K562 (cell line): ENCODE measurements at regions not wholly inside any gene's neighbourhood (a gene's known extent, or its start where the extent isn't known, plus 50 kb on each side); places are given as distances from the start of the nearest gene placed in this dataset.

Experiments
- ATAC-seq: fragments of 200-7000 bp; cut with Tn5 transposase; 3 replicates; pipeline ENCODE4 v1.9.1; 2020; ENCODE audit warnings: moderate library complexity
- BruUV-seq: library from RNA; stranded (reverse); fragments of 400-500 nt; replicated peaks from 2 replicates; lab custom pipeline; 2021; lab: Mats Ljungman, UMichigan
- CTCF ChIA-PET: fragments of 300-600 bp; formaldehyde crosslinking; extraction: SDS; loops from one replicate; lab custom pipeline; 2021; ENCODE audit warnings: low intra/inter-chr PET ratio; lab: Yijun Ruan, JAX
- POLR2A ChIA-PET: fragments of 300-600, 350-650 bp; sonication (Branson Sonifier 250); formaldehyde crosslinking; extraction: SDS; loops from one replicate; lab custom pipeline; 2021; ENCODE audit warnings: antibody characterized with exemption, inconsistent platforms; lab: Yijun Ruan, JAX
- DNase-seq, 4 experiments: peaks; one replicate each; pipeline versions ENCODE4 v3.0.0 to v3.0.0-alpha.2; 2011 to 2018; ENCODE audit warnings: low spot score in 3 of 4, mixed read lengths in 3 of 4; ENCODE audit errors: extremely low read depth in 1 of 4
- FAIRE-seq: peaks from 2 replicates; lab custom pipeline; 2011; peaks lifted over from hg19 to GRCh38; lab: Jason Lieb, UNC
- H2AFZ ChIP-seq: 2 replicates; pipeline ENCODE4 v1.6.0; 2011; ENCODE audit warnings: low read depth, low read length, control low read depth, inconsistent platforms
- H3K27ac ChIP-seq: fragments of 200-600 bp; 3 replicates; pipeline ENCODE4 v1.8.0; 2011; ENCODE audit warnings: low read depth, mild to moderate bottlenecking, control low read depth, inconsistent platforms, low read length, moderate library complexity, mixed read lengths; ENCODE audit errors: extremely low read depth
- H3K27me3 ChIP-seq, 2 experiments: fragments of 300-600 bp in 1 of 2; 2 replicates in 1 of 2; 3 replicates in 1 of 2; pipeline versions ENCODE4 v1.6.0 to v1.8.0; 2011; ENCODE audit warnings: inconsistent platforms in 2 of 2, low read length in 2 of 2, mild to moderate bottlenecking in 1 of 2, mixed read lengths in 1 of 2, moderate library complexity in 1 of 2; ENCODE audit not compliant: control insufficient read depth in 2 of 2, insufficient read depth in 2 of 2
- H3K36me3 ChIP-seq: fragments of 300-600 bp; 3 replicates; pipeline ENCODE4 v1.8.0; 2011; ENCODE audit warnings: mild to moderate bottlenecking, low read length, inconsistent platforms; ENCODE audit not compliant: control insufficient read depth, insufficient read depth
- H3K4me1 ChIP-seq, 2 experiments: fragments of 200-600 bp in 1 of 2; replicated peaks in 1 of 2; 2 replicates in 1 of 2; 3 replicates in 1 of 2; pipeline versions ENCODE4 v1.5.1 to v1.8.0; 2011; ENCODE audit warnings: inconsistent platforms in 2 of 2, low read length in 2 of 2, mild to moderate bottlenecking in 1 of 2, mixed read lengths in 1 of 2, moderate library complexity in 1 of 2; ENCODE audit not compliant: control insufficient read depth in 2 of 2, insufficient read depth in 2 of 2
- H3K4me2 ChIP-seq: 2 replicates; pipeline ENCODE4 v1.6.1; 2011; ENCODE audit warnings: low read length, control low read depth, inconsistent platforms, mixed read lengths; ENCODE audit not compliant: insufficient read depth
- H3K4me3 ChIP-seq: fragments of 200-600 bp; sonication (generic), shearing (Covaris generic); 2 replicates; pipeline ENCODE4 v1.5.1; 2016; ENCODE audit warnings: control low read depth, inconsistent platforms
- H3K79me2 ChIP-seq: fragments of 200-600 bp; 3 replicates; pipeline ENCODE4 v1.8.0; 2011; ENCODE audit warnings: low read length, inconsistent platforms; ENCODE audit not compliant: control insufficient read depth, insufficient read depth
- H3K9ac ChIP-seq, 2 experiments: 2 replicates each; pipeline versions ENCODE4 v1.6.0 to v1.6.1; 2011; ENCODE audit warnings: low read depth in 2 of 2, low read length in 2 of 2, control low read depth in 1 of 2, inconsistent platforms in 1 of 2, mild to moderate bottlenecking in 1 of 2, mixed read lengths in 1 of 2; ENCODE audit not compliant: insufficient read depth in 1 of 2
- H3K9me1 ChIP-seq: one replicate; pipeline ENCODE4 v1.6.0; 2011; ENCODE audit warnings: inconsistent platforms, mild to moderate bottlenecking, low read length, moderate library complexity; ENCODE audit not compliant: control insufficient read depth, insufficient read depth
- H3K9me3 ChIP-seq: replicated peaks from 2 replicates; pipeline ENCODE4 v1.5.1; 2011; ENCODE audit warnings: low read depth, low read length, inconsistent platforms; ENCODE audit not compliant: control insufficient read depth, insufficient read depth
- H4K20me1 ChIP-seq: replicated peaks from 2 replicates; pipeline ENCODE4 v1.6.1; 2011; ENCODE audit warnings: low read length, inconsistent platforms, mixed read lengths; ENCODE audit not compliant: control insufficient read depth, insufficient read depth
- E2F4 ChIP-seq: sonication (generic); formaldehyde crosslinking; IDR thresholded peaks from 2 replicates; pipeline ENCODE4 v1.8.0; 2022; ENCODE audit warnings: mild to moderate bottlenecking, low read depth, missing genetic modification reagents
- FOXK2 ChIP-seq, 2 experiments: fragments of 450-650 bp; IDR thresholded peaks in 1 of 2; conservative IDR thresholded peaks in 1 of 2; 2 replicates each; pipeline ENCODE4 v1.6.1; 2016; ENCODE audit warnings: low read depth in 2 of 2, mild to moderate bottlenecking in 1 of 2
- HES1 ChIP-seq: fragments of 450-650 bp; IDR thresholded peaks from 2 replicates; pipeline ENCODE4 v1.6.1; 2016; ENCODE audit warnings: low read depth, mild to moderate bottlenecking, moderate library complexity
- KAT8 ChIP-seq: fragments of 450-650 bp; IDR thresholded peaks from 2 replicates; pipeline ENCODE4 v1.6.1; 2016; ENCODE audit warnings: low read depth, mild to moderate bottlenecking
- MTA1 ChIP-seq: fragments of 450-650 bp; IDR thresholded peaks from 2 replicates; pipeline ENCODE4 v1.6.1; 2017; ENCODE audit warnings: borderline replicate concordance
- NEUROD1 ChIP-seq: fragments of 150-350 bp; IDR thresholded peaks from 2 replicates; pipeline ENCODE4 v1.6.1; 2014; ENCODE audit warnings: borderline replicate concordance, low read length, low read depth; ENCODE audit not compliant: partially characterized antibody
- PHF21A ChIP-seq: fragments of 450-650 bp; IDR thresholded peaks from 2 replicates; pipeline ENCODE4 v1.6.1; 2017; ENCODE audit warnings: low read depth, borderline replicate concordance
- XRCC5 ChIP-seq: fragments of 200-400 bp; formaldehyde crosslinking; IDR thresholded peaks from 2 replicates; pipeline ENCODE4 v1.6.1; 2017; ENCODE audit warnings: low read depth, mild to moderate bottlenecking, low read length
- ZBTB7A ChIP-seq: IDR thresholded peaks from 2 replicates; pipeline ENCODE4 v1.6.1; 2011; ENCODE audit warnings: low read depth, mild to moderate bottlenecking, low read length, moderate library complexity, borderline replicate concordance; ENCODE audit not compliant: control insufficient read depth
- ZNF175 ChIP-seq: fragments of 200-800 bp; sonication (Bioruptor generic); IDR thresholded peaks from 2 replicates; pipeline ENCODE4 v1.6.1; 2016; ENCODE audit warnings: low read depth, mild to moderate bottlenecking, missing genetic modification characterization, missing compliant biosample characterization
- ZNF699 ChIP-seq: fragments of 250-450 bp; sonication (Bioruptor Pico); IDR thresholded peaks from 2 replicates; pipeline ENCODE4 v1.8.0; 2021; ENCODE audit warnings: mild to moderate bottlenecking, moderate library complexity; ENCODE audit not compliant: insufficient replicate concordance
- ZNF76 ChIP-seq: fragments of 250-450 bp; sonication (Bioruptor Pico); IDR thresholded peaks from 2 replicates; pipeline ENCODE4 v1.4.0; 2020; ENCODE audit warnings: mild to moderate bottlenecking, moderate library complexity, borderline replicate concordance
- WGBS: fragments of 100-300 bp; shearing (Covaris generic); methylation state at CpG from one replicate; pipeline ENCODE4 v1.1.6; 2016; ENCODE audit warnings: low coverage, mixed read lengths; ENCODE audit not compliant: insufficient coverage; ENCODE audit errors: missing lambda C conversion rate; 5-methylcytosine and 5-hydroxymethylcytosine counted together
- in situ Hi-C: fragments of 300-500 bp; cut with MboI; formaldehyde crosslinking; loops from 4 replicates; pipeline ENCODE4 v1.15.0; 2018; ENCODE audit warnings: inconsistent platforms, mixed read lengths
- intact Hi-C: fragments of 100-400 bp; cut with micrococcal nuclease; formaldehyde crosslinking; loops from 2 replicates; pipeline ENCODE4 v1.14.2; 2022

- DNase-seq, result no peak
- Histone ChIP-seq H3K79me2 (no peaks in the 10 kb centered on the region), H4K20me1 (no peaks in the 10 kb centered on the region), H3K9me3 (no peaks in the 10 kb centered on the region), H3K4me2 (no peak overlapping the region), H3K9me1 (no peaks in the 10 kb centered on the region), H3K4me3 (no peak overlapping the region), H3K27me3 (peaks cover 5 to 35% of the 10 kb centered on the region in 2 experiments), H3K27ac (no peak overlapping the region), H3K9ac (no peak overlapping the region), H2AFZ (no peak overlapping the region), H3K36me3 (no peaks in the 10 kb centered on the region), H3K4me1 (no peaks in the 10 kb centered on the region)
- in situ Hi-C loops, result no loop called here
- no peak for FAIRE-seq
- intact Hi-C loops, result no loop called here
- ATAC-seq, result no peak
- TF ChIP-seq HES1, result no peak
- TF ChIP-seq KAT8, result no peak
- no peak for TF ChIP-seq ZNF175
- no peak for TF ChIP-seq PHF21A
- no peak for TF ChIP-seq FOXK2 (conservative IDR thresholded peaks at IDR 0.05 in 1 of 2, IDR thresholded peaks at IDR 0.05 in 1 of 2; ENCODE audit: low read depth in 2 of 2)
- no peak for TF ChIP-seq ZNF699 (CRISPR knock-in tag)
- TF ChIP-seq XRCC5, result no peak
- no peak for TF ChIP-seq E2F4
- no peak for TF ChIP-seq NEUROD1
- no peak for TF ChIP-seq MTA1
- TF ChIP-seq ZBTB7A, result no peak
- no peak for TF ChIP-seq ZNF76 (CRISPR knock-in tag)
- 2% methylated on average over 13 of the region's 13 CpGs for WGBS
- ChIA-PET CTCF (no interaction called here), POLR2A (interaction anchor here (0.5 to 1.0 kb wide), 3 partner anchors 25 to 482 kb away, joined by 3 read pairs; no protein-coding TSS in a partner anchor)
- no TSS peak for BruUV-seq
Measured at GRCh38 chr3:194782698-194783404, 97.2 kb downstream of the FAM43A start.
